Fibroblast of pulmonary artery (primary cell): ENCODE measurements at regions not wholly inside any gene's neighbourhood (a gene's known extent, or its start where the extent isn't known, plus 50 kb on each side); places are given as distances from the start of the nearest gene placed in this dataset.
"Not testable (repeated sequence)": the region's sequence is repeated elsewhere in the genome, so short reads cannot be mapped to it uniquely, and the experiment has no call there.

ENCODE experiments used
- DNase-seq: peaks from one replicate; pipeline ENCODE4 v3.0.0-alpha.2; 2010; ENCODE audit warnings: low read depth
- H3K4me3 ChIP-seq: replicated peaks from 2 replicates; pipeline ENCODE4 v1.5.1; 2011; ENCODE audit warnings: low read depth, mild to moderate bottlenecking, control low read depth, low read length, moderate library complexity
- TF ChIP-seq, protein P1 (sequence below): IDR thresholded peaks from 2 replicates; pipeline ENCODE4 v1.5.1; 2011; ENCODE audit warnings: mild to moderate bottlenecking, control low read depth, low read length, inconsistent platforms; ENCODE audit errors: missing control alignments

DNA sequence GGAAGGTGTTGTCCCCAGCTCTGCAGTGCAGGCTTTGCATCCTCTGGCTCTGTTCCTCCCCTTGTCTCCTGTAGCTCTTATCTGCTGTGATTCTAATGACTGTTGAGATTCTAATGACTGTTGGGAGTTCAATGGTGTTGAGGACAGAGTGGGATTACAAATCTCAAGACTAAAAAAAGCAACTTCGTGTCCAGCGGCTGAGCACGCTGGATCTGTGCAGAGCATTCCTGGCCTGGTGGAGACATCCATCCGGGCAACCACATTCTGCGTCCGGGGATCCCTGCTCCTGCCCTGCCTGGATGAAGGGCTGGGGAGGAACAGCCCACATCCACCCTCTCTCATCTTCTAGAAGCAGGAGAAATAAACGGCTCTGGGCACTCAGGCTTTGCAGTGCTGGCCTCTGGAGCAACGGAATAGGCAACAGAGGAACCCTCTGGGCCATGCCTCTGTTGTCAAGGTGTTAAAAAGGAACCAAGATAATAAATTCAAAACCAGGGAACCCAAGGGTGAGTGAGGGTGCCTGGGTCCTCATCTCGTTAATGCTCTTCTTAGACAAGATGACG lies 106.7 kb upstream of the ASB18 start:
- DNase-seq: no peak
- no peak overlapping the region for H3K4me3 ChIP-seq
- TF ChIP-seq, protein P1, sequence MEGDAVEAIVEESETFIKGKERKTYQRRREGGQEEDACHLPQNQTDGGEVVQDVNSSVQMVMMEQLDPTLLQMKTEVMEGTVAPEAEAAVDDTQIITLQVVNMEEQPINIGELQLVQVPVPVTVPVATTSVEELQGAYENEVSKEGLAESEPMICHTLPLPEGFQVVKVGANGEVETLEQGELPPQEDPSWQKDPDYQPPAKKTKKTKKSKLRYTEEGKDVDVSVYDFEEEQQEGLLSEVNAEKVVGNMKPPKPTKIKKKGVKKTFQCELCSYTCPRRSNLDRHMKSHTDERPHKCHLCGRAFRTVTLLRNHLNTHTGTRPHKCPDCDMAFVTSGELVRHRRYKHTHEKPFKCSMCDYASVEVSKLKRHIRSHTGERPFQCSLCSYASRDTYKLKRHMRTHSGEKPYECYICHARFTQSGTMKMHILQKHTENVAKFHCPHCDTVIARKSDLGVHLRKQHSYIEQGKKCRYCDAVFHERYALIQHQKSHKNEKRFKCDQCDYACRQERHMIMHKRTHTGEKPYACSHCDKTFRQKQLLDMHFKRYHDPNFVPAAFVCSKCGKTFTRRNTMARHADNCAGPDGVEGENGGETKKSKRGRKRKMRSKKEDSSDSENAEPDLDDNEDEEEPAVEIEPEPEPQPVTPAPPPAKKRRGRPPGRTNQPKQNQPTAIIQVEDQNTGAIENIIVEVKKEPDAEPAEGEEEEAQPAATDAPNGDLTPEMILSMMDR: no peak

GRCh38 chr2:236375973-236376476 lies 111.8 kb upstream of the ASB18 start:
- TF ChIP-seq, protein P1: no peak
- DNase-seq: no peak
- no peak overlapping the region for H3K4me3 ChIP-seq

DNA sequence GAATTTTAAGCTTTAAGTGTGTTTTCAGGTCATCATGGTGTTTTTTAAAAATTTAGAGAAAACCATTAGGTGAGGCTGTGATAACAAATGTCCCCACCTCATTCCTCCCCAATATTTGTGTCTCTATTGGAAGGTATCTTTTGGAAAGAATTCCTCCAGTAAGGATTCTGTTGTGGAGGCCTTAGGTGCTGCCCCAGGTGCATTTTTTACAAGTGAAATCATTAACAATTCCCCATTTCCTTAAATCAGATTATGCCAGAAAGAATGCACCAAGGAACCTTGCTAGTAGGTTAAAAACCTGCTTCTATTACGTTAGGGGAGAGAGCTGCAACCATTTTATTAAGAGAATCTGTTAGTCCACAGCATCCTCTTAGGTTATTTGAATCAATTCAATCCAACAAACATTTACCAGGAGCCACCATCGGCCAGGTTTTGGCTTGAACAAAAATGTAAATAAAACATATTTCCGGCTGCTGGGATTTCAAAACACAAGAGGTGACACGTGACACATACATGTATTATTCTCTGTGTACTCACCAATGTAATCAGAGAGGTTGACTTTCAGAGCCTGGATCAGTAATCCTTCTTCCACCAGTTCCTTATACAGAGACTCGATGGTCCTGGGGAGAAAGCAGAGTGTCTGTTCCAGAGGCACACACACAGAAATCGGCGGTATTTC lies 112.5 kb upstream of the ASB18 start:
- TF ChIP-seq, protein P1: no peak
- no peak for DNase-seq
- no peak overlapping the region for H3K4me3 ChIP-seq

DNA sequence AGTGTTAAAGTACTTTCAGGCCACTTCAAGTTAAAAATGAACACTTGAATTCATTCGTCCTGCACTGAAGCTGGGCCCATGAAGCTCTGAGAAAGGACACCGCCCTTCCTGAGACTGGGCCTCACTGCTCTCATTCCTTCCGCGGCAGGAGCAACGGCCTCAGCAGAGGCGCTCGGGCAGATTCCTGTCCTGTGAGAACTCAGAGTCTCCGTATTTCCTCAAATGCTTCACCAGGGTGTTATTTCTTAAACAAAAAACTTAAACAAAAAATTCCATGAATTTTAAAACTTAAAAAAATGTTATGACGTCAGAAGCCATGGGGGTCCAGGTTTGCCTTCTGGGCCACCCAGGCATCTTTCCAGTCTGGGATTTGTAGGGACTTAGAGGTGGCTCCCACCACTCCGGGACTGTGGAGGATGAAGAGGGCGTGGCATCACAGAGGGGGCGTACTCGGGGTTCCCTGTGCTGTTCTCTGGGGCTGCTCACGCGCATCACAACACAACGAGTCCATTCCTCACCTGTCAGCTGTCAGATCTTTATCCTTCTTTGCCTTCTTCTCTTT lies 115.9 kb upstream of the ASB18 start:
- DNase-seq: no peak
- no peak overlapping the region for H3K4me3 ChIP-seq
- TF ChIP-seq, protein P1: no peak

- H3K4me3 ChIP-seq, DNase-seq: not testable (repeated sequence)
Measured at GRCh38 chr2:236381253-236381652, 117.0 kb upstream of the ASB18 start.

DNA sequence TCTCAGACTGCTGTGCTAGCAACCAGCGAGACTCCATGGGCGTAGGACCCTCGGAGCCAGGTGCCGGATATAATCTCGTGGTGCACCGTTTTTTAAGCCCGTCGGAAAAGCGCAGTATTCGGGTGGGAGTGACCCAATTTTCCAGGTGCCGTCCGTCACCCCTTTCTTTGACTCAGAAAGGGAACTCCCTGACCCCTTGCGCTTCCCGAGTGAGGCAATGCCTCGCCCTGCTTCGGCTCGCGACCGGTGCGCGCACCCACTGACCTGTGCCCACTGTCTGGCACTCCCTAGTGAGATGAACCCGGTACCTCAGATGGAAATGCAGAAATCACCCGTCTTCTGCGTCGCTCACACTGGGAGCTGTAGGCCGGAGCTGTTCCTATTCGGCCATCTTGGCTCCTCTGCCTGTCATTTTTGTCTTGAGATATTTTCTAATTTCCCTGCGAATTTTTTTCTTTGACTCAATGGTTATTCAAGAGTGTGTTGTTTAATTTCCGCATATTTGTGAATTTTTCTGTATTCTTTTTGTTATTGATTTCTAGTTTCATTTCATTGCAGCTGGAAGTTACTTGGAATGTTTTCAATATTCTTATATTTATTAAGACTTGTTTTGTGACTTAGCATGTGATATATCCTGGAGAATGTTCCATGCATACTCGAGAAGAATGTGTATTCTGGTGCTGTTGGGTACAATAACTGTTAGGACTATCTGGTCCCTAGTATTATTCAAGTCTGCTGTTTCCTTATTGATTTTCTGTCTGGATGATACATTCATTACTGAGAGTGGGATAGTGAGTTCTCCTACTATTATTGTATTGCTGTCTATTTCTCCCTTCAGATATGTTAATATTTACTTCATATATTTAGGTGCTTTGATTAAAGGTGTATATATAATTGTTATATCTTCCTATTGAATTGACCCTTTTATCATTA lies 125.3 kb upstream of the ASB18 start:
- not testable (repeated sequence) for H3K4me3 ChIP-seq, DNase-seq

GRCh38 chr2:236393101-236393500 lies 128.9 kb upstream of the ASB18 start:
- no peak overlapping the region for H3K4me3 ChIP-seq
- TF ChIP-seq, protein P1: no peak
- no peak for DNase-seq
